ENCODE measurements at regions not wholly inside any gene's neighbourhood (a gene's known extent, or its start where the extent isn't known, plus 50 kb on each side); places are given as distances from the start of the nearest gene placed in this dataset.

DNA sequence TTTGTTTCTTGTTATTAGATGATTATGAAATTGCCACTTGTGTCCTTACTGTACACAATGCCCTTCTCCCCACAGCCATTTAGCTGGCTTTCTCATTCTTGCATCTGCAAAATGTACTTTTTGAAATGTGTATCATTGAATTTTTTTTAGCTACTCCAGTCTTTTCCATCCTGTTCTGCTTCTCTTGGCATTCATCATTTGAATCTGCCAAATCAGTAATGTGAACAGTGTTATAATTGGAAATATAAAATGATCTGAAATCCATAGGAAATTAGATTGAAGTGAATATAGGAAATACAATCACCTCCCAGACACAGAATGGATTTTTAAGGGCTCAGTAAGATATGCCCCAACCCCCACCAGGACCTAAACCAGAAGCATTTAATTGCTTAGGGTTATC is 253.4 kb downstream of the C12orf50 start:
- Histone ChIP-seq H3K9me3 (no peaks in the 10 kb centered on the region), H3K36me3 (no peaks in the 10 kb centered on the region), H3K27me3 (no peaks in the 10 kb centered on the region), H3K4me1 (no peaks in the 10 kb centered on the region), H3K4me3 (no peak overlapping the region), H3K27ac (no peak overlapping the region)
- intact Hi-C loops (cut with DNase I) = no loop called here
- no peak for DNase-seq
- no peak for TF ChIP-seq CTCF (IDR thresholded peaks at IDR 0.05)
- no peak for TF ChIP-seq POLR2A (IDR thresholded peaks at IDR 0.05)
- ATAC-seq = no peak

GRCh38 chr12:87775051-87775450 is 254.2 kb downstream of the C12orf50 start:
- no peak overlapping the region for H3K27ac ChIP-seq
- DNase-seq = no peak
- intact Hi-C loops (cut with DNase I) = no loop called here
- TF ChIP-seq POLR2A (IDR thresholded peaks at IDR 0.05) = no peak
- no peak for TF ChIP-seq CTCF (IDR thresholded peaks at IDR 0.05)
- no peak overlapping the region for H3K4me3 ChIP-seq
- ATAC-seq = no peak
- no peaks in the 10 kb centered on the region for H3K27me3 ChIP-seq
- H3K9me3 ChIP-seq = no peaks in the 10 kb centered on the region
- no peaks in the 10 kb centered on the region for H3K36me3 ChIP-seq
- no peaks in the 10 kb centered on the region for H3K4me1 ChIP-seq

DNA sequence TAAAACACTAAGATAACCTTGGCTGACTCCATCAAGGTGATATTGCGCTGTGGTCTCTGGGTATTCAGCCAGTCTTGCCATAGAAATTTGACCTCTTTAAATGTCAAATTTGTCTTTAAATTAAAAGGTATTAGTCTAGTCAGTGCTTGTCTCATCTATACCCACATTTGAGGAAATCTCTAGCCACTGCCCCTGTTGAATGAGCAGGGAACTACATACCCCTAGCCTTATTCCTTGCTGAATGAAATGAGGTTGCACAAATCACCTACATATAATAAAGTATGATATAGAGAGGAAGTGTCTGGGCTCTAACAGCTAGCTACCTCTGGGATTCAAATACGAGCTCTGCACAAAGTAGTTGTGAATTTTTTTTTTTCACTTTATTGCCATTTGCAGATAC is 256.8 kb downstream of the C12orf50 start:
- WGBS (ENCODE audit: insufficient coverage, low coverage, low lambda C conversion rate, missing lambda C conversion rate) = 78% methylated on average over 2 of the region's 2 CpGs
- H3K27ac ChIP-seq = no peak overlapping the region
- H3K9me3 ChIP-seq = no peaks in the 10 kb centered on the region
- no peaks in the 10 kb centered on the region for H3K36me3 ChIP-seq
- intact Hi-C loops (cut with DNase I) = no loop called here
- no peaks in the 10 kb centered on the region for H3K4me1 ChIP-seq
- DNase-seq (no peak), ATAC-seq (no peak)
- H3K27me3 ChIP-seq = no peaks in the 10 kb centered on the region
- H3K4me3 ChIP-seq = no peak overlapping the region
- no peak for TF ChIP-seq POLR2A (IDR thresholded peaks at IDR 0.05)
- no peak for TF ChIP-seq CTCF (IDR thresholded peaks at IDR 0.05)

DNA sequence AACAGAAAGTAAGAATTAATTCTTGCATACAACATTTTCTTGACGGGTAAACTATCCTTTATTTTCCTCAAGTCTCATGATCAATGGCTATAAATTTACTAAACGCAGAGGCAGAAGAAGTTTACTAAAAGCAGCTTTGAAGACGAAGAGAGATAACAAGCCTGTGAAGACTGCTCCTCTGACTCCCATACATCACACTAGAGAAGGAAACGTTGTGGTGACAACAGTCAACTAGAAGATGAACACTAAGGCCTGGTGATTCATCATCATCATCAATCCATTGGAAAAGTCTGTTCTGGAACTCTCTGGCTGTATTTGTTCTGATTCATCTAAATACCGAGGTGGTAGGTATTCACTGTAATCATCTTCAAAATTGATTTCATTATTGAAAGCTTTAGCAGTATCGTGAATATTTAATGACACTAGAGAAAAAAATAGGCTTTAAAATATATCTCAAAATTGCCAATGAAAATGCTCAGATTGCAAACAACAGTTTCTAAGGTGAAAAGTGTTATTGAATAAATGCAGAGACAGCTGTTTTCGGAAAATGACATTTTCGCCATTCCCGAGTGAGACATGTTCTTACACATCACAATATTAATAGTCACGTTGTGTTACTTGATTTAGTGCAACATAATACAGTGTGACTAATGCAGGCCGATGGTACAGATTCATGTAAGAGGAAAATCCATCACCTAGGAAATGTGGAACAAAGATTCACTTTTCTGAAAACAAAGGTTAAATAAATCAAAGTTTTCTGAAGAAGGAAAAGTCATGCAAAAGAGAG is 260.5 kb downstream of the C12orf50 start:
- Histone ChIP-seq H3K9me3 (no peaks in the 10 kb centered on the region), H3K4me3 (no peak overlapping the region), H3K36me3 (no peaks in the 10 kb centered on the region), H3K27me3 (no peaks in the 10 kb centered on the region), H3K27ac (no peak overlapping the region), H3K4me1 (no peaks in the 10 kb centered on the region)
- intact Hi-C loops (cut with DNase I) = no loop called here
- DNase-seq = no peak
- TF ChIP-seq POLR2A (IDR thresholded peaks at IDR 0.05) (no peak), CTCF (IDR thresholded peaks at IDR 0.05) (no peak)
- 70% methylated on average over 11 of the region's 11 CpGs for WGBS (ENCODE audit: insufficient coverage, low coverage, low lambda C conversion rate, missing lambda C conversion rate)
- no peak for ATAC-seq

DNA sequence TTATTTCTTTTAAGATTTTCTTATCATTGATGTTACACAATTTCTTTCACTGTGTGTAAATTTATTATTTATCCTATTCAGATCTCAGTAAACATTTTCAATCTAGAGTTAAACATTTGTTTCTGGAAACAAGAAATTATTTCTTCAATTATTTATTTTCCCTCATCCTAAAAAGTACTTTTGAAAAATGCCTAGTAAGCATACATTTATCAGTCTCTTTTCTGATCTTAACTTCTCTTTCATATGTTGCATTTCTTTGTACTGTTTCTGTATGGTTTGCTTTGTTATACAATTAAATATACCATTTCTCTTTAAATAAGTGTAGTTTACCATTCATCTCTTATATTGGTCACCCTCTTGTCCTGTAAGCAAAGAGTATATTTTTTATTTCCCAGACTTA is 263.2 kb downstream of the C12orf50 start:
- Histone ChIP-seq H3K27me3 (no peaks in the 10 kb centered on the region), H3K4me3 (no peak overlapping the region), H3K27ac (no peak overlapping the region), H3K4me1 (no peaks in the 10 kb centered on the region), H3K9me3 (no peaks in the 10 kb centered on the region), H3K36me3 (no peaks in the 10 kb centered on the region)
- DNase-seq (no peak), ATAC-seq (no peak)
- TF ChIP-seq POLR2A (IDR thresholded peaks at IDR 0.05) (no peak), CTCF (IDR thresholded peaks at IDR 0.05) (no peak)
- intact Hi-C loops (cut with DNase I) = no loop called here
